ENCODE measurements at regions not wholly inside any gene's neighbourhood (a gene's known extent, or its start where the extent isn't known, plus 50 kb on each side); places are given as distances from the start of the nearest gene placed in this dataset.

DNA sequence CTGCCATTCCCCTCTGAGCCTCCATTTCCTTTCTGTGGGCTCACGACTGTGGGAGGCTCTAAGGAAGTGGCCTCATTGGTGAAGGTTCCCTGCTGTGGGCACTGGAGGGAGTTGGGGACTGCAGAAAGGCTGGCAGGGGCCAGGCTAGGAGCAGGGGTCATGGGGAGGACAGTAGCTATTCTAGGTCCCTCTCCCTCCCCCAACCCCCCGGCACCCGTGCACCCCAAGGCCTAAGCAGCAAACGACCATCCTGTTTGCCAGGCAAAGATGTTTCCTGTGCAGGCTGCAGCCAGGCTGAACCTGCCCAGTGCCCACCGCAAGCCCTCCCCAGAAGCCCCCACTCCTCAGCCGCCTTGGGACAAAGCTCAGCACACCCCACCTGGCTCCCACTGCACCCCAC lies 189.4 kb downstream of the MN1 start:
- no peak for TF ChIP-seq CTCF (conservative IDR thresholded peaks at IDR 0.05; ENCODE audit: control insufficient read depth, insufficient read depth, low read depth, low read length)
- DNase-seq (ENCODE audit: low read depth): no peak
- no peak overlapping the region for H3K4me3 ChIP-seq (ENCODE audit: control insufficient read depth, low read depth, low read length)

- H3K4me3 ChIP-seq (ENCODE audit: control insufficient read depth, low read depth, low read length): no peak overlapping the region
- TF ChIP-seq CTCF (conservative IDR thresholded peaks at IDR 0.05; ENCODE audit: control insufficient read depth, insufficient read depth, low read depth, low read length): no peak
- no peak for DNase-seq (ENCODE audit: low read depth)
These were observed 188.2 kb downstream of the MN1 start for GRCh38 chr22:27613099-27614005.

GRCh38 chr22:27614006-27614649 lies 187.4 kb downstream of the MN1 start:
- TF ChIP-seq CTCF (conservative IDR thresholded peaks at IDR 0.05; ENCODE audit: control insufficient read depth, insufficient read depth, low read depth, low read length): no peak
- H3K4me3 ChIP-seq (ENCODE audit: control insufficient read depth, low read depth, low read length): no peak overlapping the region
- no peak for DNase-seq (ENCODE audit: low read depth)

DNA sequence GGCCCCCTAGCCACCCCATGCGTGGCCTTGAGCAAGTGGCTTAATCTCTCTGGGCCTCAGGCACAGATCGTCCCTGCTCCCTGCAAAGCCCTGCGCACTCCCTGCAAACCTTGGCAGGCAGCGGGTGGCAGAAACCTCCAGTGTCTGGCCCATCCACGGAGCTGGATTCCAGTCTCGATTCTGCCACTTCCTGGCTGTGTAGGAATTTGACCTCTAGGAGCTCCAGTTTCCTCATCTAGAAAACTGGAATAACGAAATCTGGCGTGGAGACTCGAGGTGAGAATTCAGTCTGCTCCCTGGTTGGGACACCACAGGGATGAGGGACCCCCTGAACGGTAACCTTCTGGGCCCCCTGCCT lies 186.9 kb downstream of the MN1 start:
- no peak overlapping the region for H3K4me3 ChIP-seq (ENCODE audit: control insufficient read depth, low read depth, low read length)
- no peak for TF ChIP-seq CTCF (conservative IDR thresholded peaks at IDR 0.05; ENCODE audit: control insufficient read depth, insufficient read depth, low read depth, low read length)
- DNase-seq (ENCODE audit: low read depth): no peak

GRCh38 chr22:27615408-27615807 lies 186.1 kb downstream of the MN1 start:
- TF ChIP-seq CTCF (conservative IDR thresholded peaks at IDR 0.05; ENCODE audit: control insufficient read depth, insufficient read depth, low read depth, low read length): no peak
- H3K4me3 ChIP-seq (ENCODE audit: control insufficient read depth, low read depth, low read length): no peak overlapping the region
- no peak for DNase-seq (ENCODE audit: low read depth)

DNA sequence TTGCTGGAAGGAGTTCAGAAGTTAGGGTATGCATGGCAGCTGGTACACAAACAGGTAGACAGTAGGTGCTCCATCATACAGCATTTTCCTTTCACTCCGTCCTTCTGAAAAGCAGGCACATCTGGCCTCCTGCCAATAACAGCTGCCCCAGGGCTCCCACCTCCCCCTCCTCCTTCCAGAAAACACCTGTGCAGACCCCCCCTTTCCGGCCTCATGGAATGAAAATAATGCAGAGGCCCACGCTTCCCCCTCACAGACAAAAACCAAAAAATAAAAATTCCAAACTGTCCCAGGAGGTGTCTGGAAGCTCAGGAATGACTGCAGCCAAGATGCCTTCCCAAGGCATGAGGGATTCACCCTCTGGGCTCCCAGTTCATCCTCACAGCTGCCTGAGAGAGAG lies 185.5 kb downstream of the MN1 start:
- DNase-seq (ENCODE audit: low read depth): no peak
- H3K4me3 ChIP-seq (ENCODE audit: control insufficient read depth, low read depth, low read length): no peak overlapping the region
- TF ChIP-seq CTCF (conservative IDR thresholded peaks at IDR 0.05; ENCODE audit: control insufficient read depth, insufficient read depth, low read depth, low read length): no peak

Data from fibroblast of mammary gland (primary cell).